ENCODE measurements at regions not wholly inside any gene's neighbourhood (a gene's known extent, or its start where the extent isn't known, plus 50 kb on each side); places are given as distances from the start of the nearest gene placed in this dataset.

DNA sequence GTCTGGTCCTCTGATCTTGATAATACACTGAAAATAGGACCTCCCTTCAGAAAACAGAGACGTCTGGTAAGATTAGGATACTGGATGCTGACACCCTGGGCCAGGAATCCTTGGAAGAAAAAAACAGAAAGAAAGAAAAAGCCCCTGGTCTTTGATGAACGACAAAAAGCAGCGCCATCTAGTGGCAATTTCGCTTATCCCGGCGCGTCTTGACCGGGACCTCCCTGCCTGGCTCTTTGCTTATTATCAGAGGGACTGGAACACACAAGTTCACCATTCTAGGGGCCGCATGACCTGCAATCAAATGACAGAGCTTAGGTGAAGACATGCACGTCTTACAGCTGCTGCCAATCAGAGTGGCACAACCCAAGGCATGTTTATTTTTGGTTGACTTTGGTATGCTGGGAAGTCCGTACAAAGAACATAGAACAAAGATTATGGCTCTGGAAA, 114.9 kb upstream of the NFIB start:
- POLR2A ChIA-PET: no interaction called here
- Histone ChIP-seq H4K20me1 (ENCODE audit: insufficient read depth) (no peaks in the 10 kb centered on the region), H3K79me2 (ENCODE audit: insufficient read depth) (no peaks in the 10 kb centered on the region), H3K4me1 (ENCODE audit: control insufficient read depth in 1 of 2, insufficient read depth in 2 of 2, low read depth in 1 of 2, low read length in 1 of 2) (peaks cover 7 to 15% of the 10 kb centered on the region in 2 experiments; a peak in 3 of 4 replicates), H3F3A (replicated peaks; ENCODE audit: insufficient read depth) (peaks cover 8% of the 10 kb centered on the region), H3K9me2 (no peaks in the 10 kb centered on the region), H3K9me3 (no peaks in the 10 kb centered on the region), H2AFZ (ENCODE audit: low read depth) (peak overlapping the region; percentile 66; the same call in 1 of the 2 replicates), H3K27ac (ENCODE audit: low read depth in 2 of 2, low read length in 1 of 2) (peak overlapping the region in 1 of 2 experiments; percentile 18; a peak in 1 of 4 replicates), H3K4me2 (no peak overlapping the region), H3K4me3 (ENCODE audit: low read depth in 2 of 2, low read length in 1 of 2) (no peak overlapping the region; a peak in 1 of 4 replicates), H3K9ac (no peak overlapping the region), H3K36me3 (replicated peaks in 1 of 2; ENCODE audit: control insufficient read depth in 1 of 2, insufficient read depth in 2 of 2, low read length in 1 of 2) (no peaks in the 10 kb centered on the region), H3K27me3 (ENCODE audit: insufficient read depth) (no peaks in the 10 kb centered on the region)
- CTCF ChIA-PET: interaction anchor here (0.6 to 5.2 kb wide), 38 partner anchors 9 to 1394 kb away, joined by 3 to 34 read pairs (median 4); no protein-coding TSS in a partner anchor
- TF ChIP-seq SMC3 (IDR thresholded peaks at IDR 0.05; ENCODE audit: low read depth, low read length) (peak; percentile 82), JUND (IDR thresholded peaks at IDR 0.05) (no peak), NRF1 (IDR thresholded peaks at IDR 0.05; ENCODE audit: low read depth, low read length) (no peak), MAX (IDR thresholded peaks at IDR 0.05; ENCODE audit: low read depth) (no peak), GATA2 (CRISPR knock-in tag; IDR thresholded peaks at IDR 0.05) (0 out of 2 replicates have a peak, but pooled peaks have one; percentile 26), RAD21 (IDR thresholded peaks at IDR 0.05; ENCODE audit: low read length) (peak; percentile 76), EZH2phosphoT487 (IDR thresholded peaks at IDR 0.05; ENCODE audit: borderline replicate concordance, low read depth) (no peak), CTCF (IDR thresholded peaks at IDR 0.05) (peak; percentile 91), RCOR1 (IDR thresholded peaks at IDR 0.05; ENCODE audit: low read length) (no peak), FOSL2 (IDR thresholded peaks at IDR 0.05; ENCODE audit: borderline replicate concordance, low read depth) (no peak)
- WGBS (ENCODE audit: low lambda C conversion rate): 18% methylated on average over 11 of the region's 11 CpGs
- peak; percentile 53 for DNase-seq

GRCh38 chr9:14427419-14427818, 113.5 kb upstream of the NFIB start:
- H4K20me1 ChIP-seq (ENCODE audit: insufficient read depth): no peaks in the 10 kb centered on the region
- H3K9me2 ChIP-seq: no peaks in the 10 kb centered on the region
- H3K27me3 ChIP-seq (ENCODE audit: insufficient read depth): no peaks in the 10 kb centered on the region
- POLR2A ChIA-PET: no interaction called here
- no peak for DNase-seq
- WGBS (ENCODE audit: low lambda C conversion rate): 95% methylated on average over 2 of the region's 2 CpGs
- H3F3A ChIP-seq (replicated peaks; ENCODE audit: insufficient read depth): peaks cover 17% of the 10 kb centered on the region
- H3K4me2 ChIP-seq: no peak overlapping the region
- H3K79me2 ChIP-seq (ENCODE audit: insufficient read depth): no peaks in the 10 kb centered on the region
- no peak overlapping the region for H3K4me3 ChIP-seq (ENCODE audit: low read depth in 2 of 2, low read length in 1 of 2)
- TF ChIP-seq MAX (IDR thresholded peaks at IDR 0.05; ENCODE audit: low read depth) (no peak), TAF1 (IDR thresholded peaks at IDR 0.05; ENCODE audit: borderline replicate concordance, low read depth, low read length) (no peak), FOXJ3 (CRISPR knock-in tag; IDR thresholded peaks at IDR 0.05) (no peak)
- TF ChIP-seq, protein P1, sequence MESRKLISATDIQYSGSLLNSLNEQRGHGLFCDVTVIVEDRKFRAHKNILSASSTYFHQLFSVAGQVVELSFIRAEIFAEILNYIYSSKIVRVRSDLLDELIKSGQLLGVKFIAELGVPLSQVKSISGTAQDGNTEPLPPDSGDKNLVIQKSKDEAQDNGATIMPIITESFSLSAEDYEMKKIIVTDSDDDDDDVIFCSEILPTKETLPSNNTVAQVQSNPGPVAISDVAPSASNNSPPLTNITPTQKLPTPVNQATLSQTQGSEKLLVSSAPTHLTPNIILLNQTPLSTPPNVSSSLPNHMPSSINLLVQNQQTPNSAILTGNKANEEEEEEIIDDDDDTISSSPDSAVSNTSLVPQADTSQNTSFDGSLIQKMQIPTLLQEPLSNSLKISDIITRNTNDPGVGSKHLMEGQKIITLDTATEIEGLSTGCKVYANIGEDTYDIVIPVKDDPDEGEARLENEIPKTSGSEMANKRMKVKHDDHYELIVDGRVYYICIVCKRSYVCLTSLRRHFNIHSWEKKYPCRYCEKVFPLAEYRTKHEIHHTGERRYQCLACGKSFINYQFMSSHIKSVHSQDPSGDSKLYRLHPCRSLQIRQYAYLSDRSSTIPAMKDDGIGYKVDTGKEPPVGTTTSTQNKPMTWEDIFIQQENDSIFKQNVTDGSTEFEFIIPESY (IDR thresholded peaks at IDR 0.05; ENCODE audit: borderline replicate concordance, low read depth): no peak
- TF ChIP-seq, protein P2, sequence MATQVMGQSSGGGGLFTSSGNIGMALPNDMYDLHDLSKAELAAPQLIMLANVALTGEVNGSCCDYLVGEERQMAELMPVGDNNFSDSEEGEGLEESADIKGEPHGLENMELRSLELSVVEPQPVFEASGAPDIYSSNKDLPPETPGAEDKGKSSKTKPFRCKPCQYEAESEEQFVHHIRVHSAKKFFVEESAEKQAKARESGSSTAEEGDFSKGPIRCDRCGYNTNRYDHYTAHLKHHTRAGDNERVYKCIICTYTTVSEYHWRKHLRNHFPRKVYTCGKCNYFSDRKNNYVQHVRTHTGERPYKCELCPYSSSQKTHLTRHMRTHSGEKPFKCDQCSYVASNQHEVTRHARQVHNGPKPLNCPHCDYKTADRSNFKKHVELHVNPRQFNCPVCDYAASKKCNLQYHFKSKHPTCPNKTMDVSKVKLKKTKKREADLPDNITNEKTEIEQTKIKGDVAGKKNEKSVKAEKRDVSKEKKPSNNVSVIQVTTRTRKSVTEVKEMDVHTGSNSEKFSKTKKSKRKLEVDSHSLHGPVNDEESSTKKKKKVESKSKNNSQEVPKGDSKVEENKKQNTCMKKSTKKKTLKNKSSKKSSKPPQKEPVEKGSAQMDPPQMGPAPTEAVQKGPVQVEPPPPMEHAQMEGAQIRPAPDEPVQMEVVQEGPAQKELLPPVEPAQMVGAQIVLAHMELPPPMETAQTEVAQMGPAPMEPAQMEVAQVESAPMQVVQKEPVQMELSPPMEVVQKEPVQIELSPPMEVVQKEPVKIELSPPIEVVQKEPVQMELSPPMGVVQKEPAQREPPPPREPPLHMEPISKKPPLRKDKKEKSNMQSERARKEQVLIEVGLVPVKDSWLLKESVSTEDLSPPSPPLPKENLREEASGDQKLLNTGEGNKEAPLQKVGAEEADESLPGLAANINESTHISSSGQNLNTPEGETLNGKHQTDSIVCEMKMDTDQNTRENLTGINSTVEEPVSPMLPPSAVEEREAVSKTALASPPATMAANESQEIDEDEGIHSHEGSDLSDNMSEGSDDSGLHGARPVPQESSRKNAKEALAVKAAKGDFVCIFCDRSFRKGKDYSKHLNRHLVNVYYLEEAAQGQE (IDR thresholded peaks at IDR 0.05; ENCODE audit: low read depth, low read length): peak; percentile 32; the same call in 1 of the 2 replicates
- H3K9ac ChIP-seq: no peak overlapping the region
- H3K27ac ChIP-seq (ENCODE audit: low read depth in 2 of 2, low read length in 1 of 2): no peak overlapping the region
- no peaks in the 10 kb centered on the region for H3K36me3 ChIP-seq (replicated peaks in 1 of 2; ENCODE audit: control insufficient read depth in 1 of 2, insufficient read depth in 2 of 2, low read length in 1 of 2)
- H2AFZ ChIP-seq (ENCODE audit: low read depth): no peak overlapping the region
- CTCF ChIA-PET: interaction anchor here (0.9 to 5.2 kb wide), 13 partner anchors 10 to 1393 kb away, joined by 3 to 34 read pairs (median 4); no protein-coding TSS in a partner anchor
- peaks cover 8 to 15% of the 10 kb centered on the region in 2 experiments; a peak in 3 of 4 replicates for H3K4me1 ChIP-seq (ENCODE audit: control insufficient read depth in 1 of 2, insufficient read depth in 2 of 2, low read depth in 1 of 2, low read length in 1 of 2)
- no peaks in the 10 kb centered on the region for H3K9me3 ChIP-seq
